ENCODE measurements at regions not wholly inside any gene's neighbourhood (a gene's known extent, or its start where the extent isn't known, plus 50 kb on each side); places are given as distances from the start of the nearest gene placed in this dataset.

DNA sequence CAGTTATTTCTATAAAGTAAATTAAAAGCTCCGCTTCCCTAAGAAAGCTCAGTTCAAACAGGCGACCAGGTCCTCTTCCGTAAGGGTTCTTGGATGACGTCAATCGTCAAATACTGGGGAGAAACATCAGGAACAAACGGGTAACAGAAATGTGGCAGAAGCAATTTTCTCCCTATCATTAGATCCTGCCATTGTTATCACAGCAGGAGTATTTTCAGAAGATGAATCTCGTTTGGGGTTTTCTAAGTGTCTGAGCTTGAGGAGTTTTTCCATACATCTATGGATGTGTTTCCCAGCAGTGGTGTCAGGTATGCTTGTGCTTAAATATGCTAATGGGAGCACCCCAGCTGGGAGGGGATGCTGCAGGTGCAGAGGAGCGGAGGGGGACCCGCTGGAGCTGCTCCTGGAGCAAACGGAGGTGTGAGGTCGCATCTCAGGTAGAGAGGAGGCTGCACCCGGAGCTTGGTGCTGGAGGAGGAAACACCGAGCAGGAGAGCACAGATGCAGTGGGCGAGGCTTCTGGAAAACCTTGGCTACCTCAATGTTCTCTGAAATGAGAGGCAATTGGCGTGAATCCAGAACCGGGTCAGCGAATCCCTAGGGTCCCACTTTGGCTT is 795.5 kb downstream of the AACS start:
- no peak overlapping the region for H3K4ac ChIP-seq (replicated peaks; ENCODE audit: insufficient read length, low read depth, low read length)
- no peak overlapping the region for H2AK5ac ChIP-seq (ENCODE audit: low read depth, low read length)
- TF ChIP-seq POU5F1 (IDR thresholded peaks at IDR 0.05; ENCODE audit: low read depth, low read length) (no peak), SRF (IDR thresholded peaks at IDR 0.05; ENCODE audit: low read depth, low read length) (no peak), JUN (IDR thresholded peaks at IDR 0.05; ENCODE audit: low read depth, low read length) (no peak), POLR2AphosphoS5 (IDR thresholded peaks at IDR 0.05; ENCODE audit: low read depth, low read length) (no peak), CBX8 (IDR thresholded peaks at IDR 0.05; ENCODE audit: borderline replicate concordance, low read depth, low read length) (no peak)
- no peak overlapping the region for H3K56ac ChIP-seq (replicated peaks; ENCODE audit: insufficient read length, low read depth, low read length)
- H4K20me1 ChIP-seq (replicated peaks in 1 of 2; ENCODE audit: control insufficient read depth in 1 of 2, insufficient read depth in 2 of 2, low read length in 2 of 2) = no peaks in the 10 kb centered on the region
- ChIA-PET CTCF (ENCODE audit: partially characterized antibody) (no interaction called here), POLR2A (ENCODE audit: partially characterized antibody) (no interaction called here)
- H2BK12ac ChIP-seq (ENCODE audit: low read depth, low read length) = no peak overlapping the region
- H3K23ac ChIP-seq (ENCODE audit: insufficient read length) = no peak overlapping the region
- no peaks in the 10 kb centered on the region for H3K36me3 ChIP-seq (ENCODE audit: control insufficient read depth in 2 of 4, insufficient read depth in 4 of 4, low read length in 3 of 4)
- no peak overlapping the region for H2BK5ac ChIP-seq (ENCODE audit: low read depth, low read length)
- no peak for DNase-seq (ENCODE audit: low read depth in 1 of 2, low spot score in 2 of 2)
- H3K27me3 ChIP-seq (replicated peaks in 1 of 4; ENCODE audit: control insufficient read depth in 3 of 4, extremely low read depth in 1 of 4, insufficient read depth in 3 of 4, low read length in 3 of 4) = no peaks in the 10 kb centered on the region
- no peak overlapping the region for H2AFZ ChIP-seq (ENCODE audit: low read length)
- H3K18ac ChIP-seq (ENCODE audit: extremely low read depth, low read length) = no peak overlapping the region
- no peak overlapping the region for H2BK120ac ChIP-seq (replicated peaks; ENCODE audit: low read depth, low read length)
- no peak overlapping the region for H3K4me3 ChIP-seq (ENCODE audit: extremely low read depth in 1 of 4, insufficient read depth in 2 of 4, low read depth in 3 of 4, low read length in 4 of 4)
- no peak overlapping the region for H3K9ac ChIP-seq (replicated peaks in 1 of 4; ENCODE audit: extremely low read depth in 1 of 4, low read depth in 3 of 4, low read length in 3 of 4)
- no peaks in the 10 kb centered on the region for H3K23me2 ChIP-seq (ENCODE audit: low read depth, low read length)
- no peaks in the 10 kb centered on the region; a peak in 1 of 7 replicates for H3K4me1 ChIP-seq (replicated peaks in 1 of 4; ENCODE audit: control insufficient read depth in 3 of 4, insufficient read depth in 4 of 4, low read length in 3 of 4)
- H3K79me1 ChIP-seq (ENCODE audit: low read depth, low read length) = no peaks in the 10 kb centered on the region
- no peak overlapping the region for H2BK20ac ChIP-seq (ENCODE audit: low read length)
- no peak overlapping the region for H3K4me2 ChIP-seq (ENCODE audit: insufficient read depth in 1 of 2, low read depth in 2 of 2, low read length in 2 of 2)
- WGBS, 2 experiments (ENCODE audit: extremely low coverage in 1 of 2, insufficient coverage in 1 of 2, insufficient read length in 1 of 2, insufficient replicate concordance in 2 of 2, low coverage in 1 of 2, low lambda C conversion rate in 2 of 2, missing lambda C conversion rate in 1 of 2) = 91% methylated on average over 17 of the region's 17 CpGs; no CpG with 5 or more reads in 1 of the 2 experiments
- peak overlapping the region; percentile 35; the same call in 1 of the 2 replicates for H4K8ac ChIP-seq (ENCODE audit: extremely low read depth, insufficient read depth, low read length)
- no peaks in the 10 kb centered on the region for H3K79me2 ChIP-seq (ENCODE audit: control insufficient read depth in 1 of 2, insufficient read depth in 2 of 2, low read length in 2 of 2)
- H4K5ac ChIP-seq (ENCODE audit: insufficient read length, low read depth, low read length) = no peak overlapping the region
- no peak overlapping the region for H3K27ac ChIP-seq (ENCODE audit: low read depth, low read length)
- H3K9me3 ChIP-seq (ENCODE audit: insufficient read depth in 2 of 2, low read depth in 1 of 2, low read length in 1 of 2) = peaks cover 8 to 18% of the 10 kb centered on the region in 2 experiments; a peak in 3 of 4 replicates
- H4K91ac ChIP-seq (replicated peaks; ENCODE audit: insufficient read length, low read length) = no peak overlapping the region
- H3K14ac ChIP-seq (ENCODE audit: insufficient read length) = no peak overlapping the region
- H2BK15ac ChIP-seq (ENCODE audit: low read length) = no peak overlapping the region
- no peak for FAIRE-seq
